Transverse colon (tissue), 4 donors: ENCODE measurements at regions not wholly inside any gene's neighbourhood (a gene's known extent, or its start where the extent isn't known, plus 50 kb on each side); places are given as distances from the start of the nearest gene placed in this dataset.

ENCODE experiments used
- EP300 ChIP-seq: sonication (generic); formaldehyde crosslinking; IDR thresholded peaks from one replicate; pipeline ENCODE4 v1.6.1; 2017; ENCODE audit warnings: antibody characterized with exemption, low read depth
- POLR2A ChIP-seq: fragments of 450-650 bp; IDR thresholded peaks from one replicate; pipeline ENCODE4 v1.6.1; 2016; ENCODE audit warnings: antibody characterized with exemption, mild to moderate bottlenecking, moderate library complexity
- POLR2AphosphoS5 ChIP-seq, 3 donors: sonication (generic); formaldehyde crosslinking; IDR thresholded peaks; one replicate each; pipeline ENCODE4 v1.6.1; 2016; ENCODE audit warnings: antibody characterized with exemption in 3 of 3
- TF ChIP-seq, protein P1 (sequence below), 5 experiments: fragments of 200-600 bp in 3 of 5; fragments of 450-650 bp in 2 of 5; sonication (generic) in 3 of 5; IDR thresholded peaks; 1 replicate in 2 of 5; 2 replicates in 3 of 5; pipeline ENCODE4 v1.5.1; 2016 to 2017; ENCODE audit warnings: antibody characterized with exemption in 5 of 5, inconsistent platforms in 3 of 5, mild to moderate bottlenecking in 2 of 5, moderate library complexity in 1 of 5

DNA sequence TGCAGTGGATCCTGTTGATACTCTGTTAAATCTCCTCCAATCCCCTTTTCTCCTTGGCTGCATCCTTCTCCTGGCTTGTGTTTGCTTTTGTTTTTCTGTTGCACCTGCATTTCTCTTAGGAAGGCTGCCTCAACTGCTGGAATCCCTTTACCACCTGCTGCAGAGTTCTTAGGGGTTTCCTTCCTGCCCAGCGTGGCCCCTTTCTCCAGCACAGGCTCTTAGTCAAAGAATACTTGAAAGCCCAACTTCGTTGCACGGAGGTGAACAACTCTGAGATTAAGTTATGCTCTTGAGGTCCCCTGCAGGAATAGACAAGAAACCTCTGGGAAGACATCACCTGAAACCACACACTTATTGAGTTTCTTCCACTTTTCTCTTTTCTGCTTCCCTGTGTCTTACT, 121.6 kb upstream of the GRM7 start:
- TF ChIP-seq, protein P1, sequence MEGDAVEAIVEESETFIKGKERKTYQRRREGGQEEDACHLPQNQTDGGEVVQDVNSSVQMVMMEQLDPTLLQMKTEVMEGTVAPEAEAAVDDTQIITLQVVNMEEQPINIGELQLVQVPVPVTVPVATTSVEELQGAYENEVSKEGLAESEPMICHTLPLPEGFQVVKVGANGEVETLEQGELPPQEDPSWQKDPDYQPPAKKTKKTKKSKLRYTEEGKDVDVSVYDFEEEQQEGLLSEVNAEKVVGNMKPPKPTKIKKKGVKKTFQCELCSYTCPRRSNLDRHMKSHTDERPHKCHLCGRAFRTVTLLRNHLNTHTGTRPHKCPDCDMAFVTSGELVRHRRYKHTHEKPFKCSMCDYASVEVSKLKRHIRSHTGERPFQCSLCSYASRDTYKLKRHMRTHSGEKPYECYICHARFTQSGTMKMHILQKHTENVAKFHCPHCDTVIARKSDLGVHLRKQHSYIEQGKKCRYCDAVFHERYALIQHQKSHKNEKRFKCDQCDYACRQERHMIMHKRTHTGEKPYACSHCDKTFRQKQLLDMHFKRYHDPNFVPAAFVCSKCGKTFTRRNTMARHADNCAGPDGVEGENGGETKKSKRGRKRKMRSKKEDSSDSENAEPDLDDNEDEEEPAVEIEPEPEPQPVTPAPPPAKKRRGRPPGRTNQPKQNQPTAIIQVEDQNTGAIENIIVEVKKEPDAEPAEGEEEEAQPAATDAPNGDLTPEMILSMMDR (IDR thresholded peaks at IDR 0.05), result no peak
- TF ChIP-seq POLR2A (no peak), POLR2AphosphoS5 (IDR thresholded peaks at IDR 0.05) (no peak), EP300 (no peak)
